ENCODE measurements at regions not wholly inside any gene's neighbourhood (a gene's known extent, or its start where the extent isn't known, plus 50 kb on each side); places are given as distances from the start of the nearest gene placed in this dataset.

DNA sequence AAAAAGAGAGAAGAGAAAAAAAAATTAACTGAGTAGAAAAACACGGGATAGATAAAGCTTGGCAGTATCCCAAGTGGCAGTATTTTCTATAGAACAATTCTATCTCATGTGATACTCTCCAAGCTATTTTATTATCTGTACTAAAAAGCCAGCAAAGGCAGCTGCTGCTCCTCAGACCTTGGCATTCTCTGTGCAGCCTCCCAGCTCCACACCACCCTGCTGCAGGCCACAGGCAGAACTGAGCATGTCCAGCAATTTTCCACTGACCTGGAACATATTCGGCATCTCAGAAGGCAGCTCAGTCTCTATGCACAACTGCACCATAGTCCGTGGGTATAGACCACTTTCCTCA lies 1161.4 kb downstream of the IGSF11 start:
- Histone ChIP-seq H3K9ac (ENCODE audit: low read depth, low read length) (no peak overlapping the region), H4K20me1 (ENCODE audit: insufficient read depth, low read length) (no peaks in the 10 kb centered on the region), H3K27me3 (ENCODE audit: insufficient read depth, low read length, poor library complexity) (no peaks in the 10 kb centered on the region), H3K4me3 (ENCODE audit: low read depth in 1 of 2, low read length in 2 of 2) (no peak overlapping the region), H2AFZ (ENCODE audit: low read depth, low read length) (no peak overlapping the region), H3K36me3 (ENCODE audit: insufficient read depth, low read length) (no peaks in the 10 kb centered on the region), H3K9me3 (ENCODE audit: insufficient read depth, low read length, severe bottlenecking) (no peaks in the 10 kb centered on the region), H3K79me2 (ENCODE audit: insufficient read depth, low read length) (no peaks in the 10 kb centered on the region), H3K27ac (ENCODE audit: low read length) (no peak overlapping the region), H3K4me1 (ENCODE audit: insufficient read depth, low read length) (no peaks in the 10 kb centered on the region), H3K4me2 (ENCODE audit: insufficient read depth, low read length) (no peak overlapping the region)
- TF ChIP-seq EZH2 (IDR thresholded peaks at IDR 0.05; ENCODE audit: borderline replicate concordance, low read depth, low read length, severe bottlenecking) (no peak), CTCF (IDR thresholded peaks at IDR 0.05; ENCODE audit: borderline replicate concordance, extremely low read depth, low read length, poor library complexity, severe bottlenecking) (no peak)
- DNase-seq = no peak
- ATAC-seq (ENCODE audit: insufficient read depth, low read depth) = no peak

DNA sequence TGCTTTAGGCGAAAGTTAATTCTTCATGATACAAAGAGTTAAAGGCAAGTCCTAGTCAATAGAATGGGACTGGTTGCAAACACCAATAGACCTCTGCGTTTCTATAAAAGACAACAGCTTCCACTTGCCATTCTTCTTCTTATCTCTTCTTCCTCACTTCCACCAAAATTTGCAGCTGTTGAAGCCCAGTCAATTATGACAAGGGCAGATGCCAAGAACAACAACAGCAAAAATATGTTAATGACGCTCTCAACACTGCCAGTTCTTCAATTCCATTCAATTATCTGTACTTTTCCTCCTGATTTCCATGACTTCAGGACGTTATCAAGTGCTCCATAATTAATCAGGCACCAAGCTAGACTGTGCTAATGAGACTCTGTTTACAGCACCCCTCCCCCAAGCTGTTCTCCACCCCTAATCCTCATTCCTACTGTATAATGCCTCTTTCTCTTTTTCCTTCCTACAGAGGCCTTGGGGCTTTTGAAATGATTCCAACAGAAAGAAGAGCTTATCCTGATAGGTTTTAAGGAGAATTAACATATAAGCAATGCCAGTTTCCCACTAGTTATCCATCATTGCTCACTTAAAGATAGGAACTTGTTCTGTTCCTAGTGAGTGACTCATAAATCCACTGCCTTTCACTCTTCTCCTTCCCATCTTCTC lies 1160.5 kb downstream of the IGSF11 start:
- Histone ChIP-seq H3K4me1 (ENCODE audit: insufficient read depth, low read length) (no peaks in the 10 kb centered on the region), H4K20me1 (ENCODE audit: insufficient read depth, low read length) (no peaks in the 10 kb centered on the region), H3K4me3 (ENCODE audit: low read depth in 1 of 2, low read length in 2 of 2) (no peak overlapping the region), H3K36me3 (ENCODE audit: insufficient read depth, low read length) (no peaks in the 10 kb centered on the region), H3K27ac (ENCODE audit: low read length) (no peak overlapping the region), H3K79me2 (ENCODE audit: insufficient read depth, low read length) (no peaks in the 10 kb centered on the region), H3K27me3 (ENCODE audit: insufficient read depth, low read length, poor library complexity) (no peaks in the 10 kb centered on the region), H3K4me2 (ENCODE audit: insufficient read depth, low read length) (no peak overlapping the region), H2AFZ (ENCODE audit: low read depth, low read length) (no peak overlapping the region), H3K9ac (ENCODE audit: low read depth, low read length) (no peak overlapping the region), H3K9me3 (ENCODE audit: insufficient read depth, low read length, severe bottlenecking) (no peaks in the 10 kb centered on the region)
- TF ChIP-seq EZH2 (IDR thresholded peaks at IDR 0.05; ENCODE audit: borderline replicate concordance, low read depth, low read length, severe bottlenecking) = no peak
- no peak for TF ChIP-seq CTCF (IDR thresholded peaks at IDR 0.05; ENCODE audit: borderline replicate concordance, extremely low read depth, low read length, poor library complexity, severe bottlenecking)
- no peak for ATAC-seq (ENCODE audit: insufficient read depth, low read depth)
- DNase-seq = no peak

GRCh38 chr3:117874904-117875874 lies 1159.5 kb downstream of the IGSF11 start:
- H2AFZ ChIP-seq (ENCODE audit: low read depth, low read length) = no peak overlapping the region
- no peaks in the 10 kb centered on the region for H4K20me1 ChIP-seq (ENCODE audit: insufficient read depth, low read length)
- no peak overlapping the region for H3K4me2 ChIP-seq (ENCODE audit: insufficient read depth, low read length)
- no peaks in the 10 kb centered on the region for H3K27me3 ChIP-seq (ENCODE audit: insufficient read depth, low read length, poor library complexity)
- H3K27ac ChIP-seq (ENCODE audit: low read length) = no peak overlapping the region
- H3K4me1 ChIP-seq (ENCODE audit: insufficient read depth, low read length) = no peaks in the 10 kb centered on the region
- no peaks in the 10 kb centered on the region for H3K79me2 ChIP-seq (ENCODE audit: insufficient read depth, low read length)
- H3K36me3 ChIP-seq (ENCODE audit: insufficient read depth, low read length) = no peaks in the 10 kb centered on the region
- no peaks in the 10 kb centered on the region for H3K9me3 ChIP-seq (ENCODE audit: insufficient read depth, low read length, severe bottlenecking)
- no peak for DNase-seq
- TF ChIP-seq CTCF (IDR thresholded peaks at IDR 0.05; ENCODE audit: borderline replicate concordance, extremely low read depth, low read length, poor library complexity, severe bottlenecking) = no peak
- TF ChIP-seq EZH2 (IDR thresholded peaks at IDR 0.05; ENCODE audit: borderline replicate concordance, low read depth, low read length, severe bottlenecking) = no peak
- no peak overlapping the region for H3K4me3 ChIP-seq (ENCODE audit: low read depth in 1 of 2, low read length in 2 of 2)
- no peak overlapping the region for H3K9ac ChIP-seq (ENCODE audit: low read depth, low read length)
- ATAC-seq (ENCODE audit: insufficient read depth, low read depth) = no peak
